Activated CD4-positive, alpha-beta memory T cell treated with anti-CD3 and anti-CD28 coated beads for 36 hours (primary cell): ENCODE measurements at regions not wholly inside any gene's neighbourhood (a gene's known extent, or its start where the extent isn't known, plus 50 kb on each side); places are given as distances from the start of the nearest gene placed in this dataset.
"Not testable (repeated sequence)": the region's sequence is repeated elsewhere in the genome, so short reads cannot be mapped to it uniquely, and the experiment has no call there.

Experiments
- CTCF ChIA-PET: fragments of 350-600 bp; sonication (Branson Sonifier 250); formaldehyde crosslinking; loops from one replicate; lab custom pipeline; 2021; ENCODE audit warnings: antibody characterized with exemption, inconsistent platforms; lab: Charles Lee
- POLR2A ChIA-PET: fragments of 350-600 bp; sonication (Branson Sonifier 250); formaldehyde crosslinking; loops from one replicate; lab custom pipeline; 2021; ENCODE audit warnings: antibody characterized with exemption; lab: Charles Lee
- DNase-seq: peaks from one replicate; pipeline ENCODE4 v3.0.0-alpha.2; 2020
- H3K27ac Mint-ChIP-seq: one replicate; pipeline ENCODE4 v1.8.0; 2021; ENCODE audit warnings: mixed read lengths
- H3K27me3 Mint-ChIP-seq: one replicate; pipeline ENCODE4 v1.8.0; 2021; ENCODE audit warnings: mixed read lengths
- H3K36me3 Mint-ChIP-seq: one replicate; pipeline ENCODE4 v1.8.0; 2021; ENCODE audit warnings: mixed read lengths
- H3K4me1 Mint-ChIP-seq: one replicate; pipeline ENCODE4 v1.8.0; 2021; ENCODE audit warnings: low read depth, mixed read lengths
- H3K4me3 Mint-ChIP-seq: one replicate; pipeline ENCODE4 v1.8.0; 2021; ENCODE audit warnings: mild to moderate bottlenecking, mixed read lengths
- H3K9me3 Mint-ChIP-seq: one replicate; pipeline ENCODE4 v1.8.0; 2021; ENCODE audit warnings: mixed read lengths
- intact Hi-C: fragments of 100-400 bp; cut with micrococcal nuclease; formaldehyde crosslinking; loops from one replicate; pipeline ENCODE4 v1.15.1; 2023

- H3K4me3 Mint-ChIP-seq, result no peak overlapping the region
- DNase-seq, result no peak
- no peaks in the 10 kb centered on the region for H3K4me1 Mint-ChIP-seq
- no peak overlapping the region for H3K27ac Mint-ChIP-seq
- POLR2A ChIA-PET, result no interaction called here
- intact Hi-C loops, result no loop called here
- CTCF ChIA-PET, result interaction anchor here (0.7 kb wide), 1 partner anchor 73 kb away, joined by 3 read pairs; no protein-coding TSS in a partner anchor
- no peaks in the 10 kb centered on the region for H3K36me3 Mint-ChIP-seq
- H3K9me3 Mint-ChIP-seq, result peaks cover 3% of the 10 kb centered on the region
- H3K27me3 Mint-ChIP-seq, result no peaks in the 10 kb centered on the region
These were observed 205.4 kb upstream of the PCSK5 start for GRCh38 chr9:75685062-75685461.

GRCh38 chr9:75687359-75687953, 203.0 kb upstream of the PCSK5 start:
- no peaks in the 10 kb centered on the region for H3K27me3 Mint-ChIP-seq

GRCh38 chr9:75690551-75690950, 199.9 kb upstream of the PCSK5 start:
- intact Hi-C loops, H3K27me3 Mint-ChIP-seq, H3K4me1 Mint-ChIP-seq, H3K36me3 Mint-ChIP-seq, H3K9me3 Mint-ChIP-seq, DNase-seq, CTCF ChIA-PET, POLR2A ChIA-PET, H3K27ac Mint-ChIP-seq, H3K4me3 Mint-ChIP-seq: not testable (repeated sequence)

More at GRCh38 chr9:75687359-75687953, 203.0 kb upstream of the PCSK5 start:
- no peaks in the 10 kb centered on the region for H3K4me1 Mint-ChIP-seq
- ChIA-PET CTCF (no interaction called here), POLR2A (no interaction called here)
- H3K9me3 Mint-ChIP-seq, result peaks cover 3% of the 10 kb centered on the region
- intact Hi-C loops, result no loop called here
- no peak overlapping the region for H3K4me3 Mint-ChIP-seq
- no peak for DNase-seq
- no peaks in the 10 kb centered on the region for H3K36me3 Mint-ChIP-seq
- H3K27ac Mint-ChIP-seq, result no peak overlapping the region

- no peaks in the 10 kb centered on the region for H3K9me3 Mint-ChIP-seq
- no peaks in the 10 kb centered on the region for H3K36me3 Mint-ChIP-seq
- no peaks in the 10 kb centered on the region for H3K4me1 Mint-ChIP-seq
- no peak for DNase-seq
- ChIA-PET CTCF (no interaction called here), POLR2A (no interaction called here)
- no peak overlapping the region for H3K4me3 Mint-ChIP-seq
- H3K27me3 Mint-ChIP-seq, result no peaks in the 10 kb centered on the region
- intact Hi-C loops, result no loop called here
- no peak overlapping the region for H3K27ac Mint-ChIP-seq
These were observed 199.1 kb upstream of the PCSK5 start for GRCh38 chr9:75691408-75691807.

GRCh38 chr9:75692309-75692708, 198.2 kb upstream of the PCSK5 start:
- CTCF ChIA-PET, result no interaction called here
- intact Hi-C loops, result no loop called here
- H3K27ac Mint-ChIP-seq, result no peak overlapping the region

GRCh38 chr9:75695921-75696320, 194.6 kb upstream of the PCSK5 start:
- H3K4me3 Mint-ChIP-seq, result no peak overlapping the region
- intact Hi-C loops, result no loop called here
- ChIA-PET CTCF (no interaction called here), POLR2A (no interaction called here)
- DNase-seq, result no peak
- no peaks in the 10 kb centered on the region for H3K4me1 Mint-ChIP-seq
- no peaks in the 10 kb centered on the region for H3K36me3 Mint-ChIP-seq
- H3K9me3 Mint-ChIP-seq, result no peaks in the 10 kb centered on the region
- H3K27me3 Mint-ChIP-seq, result no peaks in the 10 kb centered on the region
- H3K27ac Mint-ChIP-seq, result no peak overlapping the region

More at GRCh38 chr9:75692309-75692708, 198.2 kb upstream of the PCSK5 start:
- POLR2A ChIA-PET, result no interaction called here
- Mint-ChIP-seq H3K9me3 (no peaks in the 10 kb centered on the region), H3K27me3 (no peaks in the 10 kb centered on the region), H3K4me1 (no peaks in the 10 kb centered on the region), H3K36me3 (no peaks in the 10 kb centered on the region), H3K4me3 (no peak overlapping the region)
- no peak for DNase-seq

- ChIA-PET POLR2A (no interaction called here), CTCF (no interaction called here)
- no peak for DNase-seq
- Mint-ChIP-seq H3K4me1 (no peaks in the 10 kb centered on the region), H3K27ac (no peak overlapping the region), H3K9me3 (peaks cover 3% of the 10 kb centered on the region), H3K4me3 (no peak overlapping the region), H3K27me3 (no peaks in the 10 kb centered on the region), H3K36me3 (no peaks in the 10 kb centered on the region)
- intact Hi-C loops, result no loop called here
These were observed 191.5 kb upstream of the PCSK5 start for GRCh38 chr9:75699017-75699416.

- intact Hi-C loops, result no loop called here
- no peak for DNase-seq
- H3K27ac Mint-ChIP-seq, result no peak overlapping the region
- CTCF ChIA-PET, result no interaction called here
- H3K27me3 Mint-ChIP-seq, result no peaks in the 10 kb centered on the region
- no peaks in the 10 kb centered on the region for H3K36me3 Mint-ChIP-seq
- H3K4me1 Mint-ChIP-seq, result no peaks in the 10 kb centered on the region
- peaks cover 3% of the 10 kb centered on the region for H3K9me3 Mint-ChIP-seq
- POLR2A ChIA-PET, result no interaction called here
- H3K4me3 Mint-ChIP-seq, result no peak overlapping the region
These were observed 190.7 kb upstream of the PCSK5 start for GRCh38 chr9:75699625-75700251.

- ChIA-PET POLR2A (no interaction called here), CTCF (no interaction called here)
- Mint-ChIP-seq H3K4me1 (no peaks in the 10 kb centered on the region), H3K27me3 (no peaks in the 10 kb centered on the region), H3K9me3 (peaks cover 3% of the 10 kb centered on the region), H3K27ac (no peak overlapping the region), H3K36me3 (no peaks in the 10 kb centered on the region), H3K4me3 (no peak overlapping the region)
- no peak for DNase-seq
- intact Hi-C loops, result no loop called here
These were observed 190.2 kb upstream of the PCSK5 start for GRCh38 chr9:75700252-75700640.

- H3K9me3 Mint-ChIP-seq, result peaks cover 3% of the 10 kb centered on the region
- intact Hi-C loops, result no loop called here
- no peak for DNase-seq
- POLR2A ChIA-PET, result no interaction called here
- H3K27me3 Mint-ChIP-seq, result peaks cover 2% of the 10 kb centered on the region
- no peaks in the 10 kb centered on the region for H3K36me3 Mint-ChIP-seq
- no peak overlapping the region for H3K27ac Mint-ChIP-seq
- CTCF ChIA-PET, result no interaction called here
- no peaks in the 10 kb centered on the region for H3K4me1 Mint-ChIP-seq
- H3K4me3 Mint-ChIP-seq, result no peak overlapping the region
These were observed 183.3 kb upstream of the PCSK5 start for GRCh38 chr9:75707191-75707590.

GRCh38 chr9:75709698-75710097, 180.8 kb upstream of the PCSK5 start:
- intact Hi-C loops, result no loop called here
- Mint-ChIP-seq H3K4me3 (no peak overlapping the region), H3K27ac (no peak overlapping the region), H3K4me1 (no peaks in the 10 kb centered on the region), H3K36me3 (no peaks in the 10 kb centered on the region), H3K27me3 (peaks cover 2% of the 10 kb centered on the region), H3K9me3 (no peaks in the 10 kb centered on the region)
- no peak for DNase-seq
- ChIA-PET CTCF (no interaction called here), POLR2A (no interaction called here)

GRCh38 chr9:75712700-75713099, 177.8 kb upstream of the PCSK5 start:
- no peak for DNase-seq
- ChIA-PET POLR2A (no interaction called here), CTCF (no interaction called here)
- Mint-ChIP-seq H3K9me3 (no peaks in the 10 kb centered on the region), H3K36me3 (no peaks in the 10 kb centered on the region), H3K4me1 (no peaks in the 10 kb centered on the region), H3K27ac (no peak overlapping the region), H3K27me3 (peaks cover 2% of the 10 kb centered on the region), H3K4me3 (no peak overlapping the region)
- intact Hi-C loops, result no loop called here

GRCh38 chr9:75713335-75713734, 177.1 kb upstream of the PCSK5 start:
- Mint-ChIP-seq H3K4me1 (no peaks in the 10 kb centered on the region), H3K27ac (no peak overlapping the region), H3K4me3 (no peak overlapping the region), H3K36me3 (no peaks in the 10 kb centered on the region), H3K27me3 (peaks cover 2% of the 10 kb centered on the region), H3K9me3 (no peaks in the 10 kb centered on the region)
- CTCF ChIA-PET, result no interaction called here
- intact Hi-C loops, result no loop called here
- DNase-seq, result no peak
- POLR2A ChIA-PET, result no interaction called here
